WERI-Rb-1 (cell line): ENCODE measurements at regions not wholly inside any gene's neighbourhood (a gene's known extent, or its start where the extent isn't known, plus 50 kb on each side); places are given as distances from the start of the nearest gene placed in this dataset.

Experiments used
- DNase-seq: peaks from one replicate; pipeline ENCODE4 v3.0.0-alpha.2; 2020
- H3K27ac ChIP-seq: fragments of 250-450 bp; sonication (Bioruptor Pico); 2 replicates; pipeline ENCODE4 v1.5.1; 2020; ENCODE audit warnings: mild to moderate bottlenecking, moderate library complexity
- H3K27me3 ChIP-seq: fragments of 250-450 bp; sonication (Bioruptor Pico); 2 replicates; pipeline ENCODE4 v1.5.1; 2021; ENCODE audit warnings: mild to moderate bottlenecking, low read depth, moderate library complexity; ENCODE audit not compliant: insufficient read depth, severe bottlenecking
- H3K36me3 ChIP-seq: fragments of 250-450 bp; sonication (Bioruptor Pico); 2 replicates; pipeline ENCODE4 v1.5.1; 2020; ENCODE audit warnings: mild to moderate bottlenecking, moderate library complexity
- H3K4me3 ChIP-seq: 2 replicates; pipeline ENCODE4 v1.5.1; 2011; ENCODE audit warnings: low read depth, mild to moderate bottlenecking, control low read depth, low read length
- H3K9me3 ChIP-seq: fragments of 250-450 bp; sonication (Bioruptor Pico); 2 replicates; pipeline ENCODE4 v1.5.1; 2021; ENCODE audit warnings: mild to moderate bottlenecking, moderate library complexity; ENCODE audit not compliant: severe bottlenecking
- CTCF ChIP-seq: IDR thresholded peaks from 2 replicates; pipeline ENCODE4 v1.5.1; 2011; ENCODE audit warnings: low read depth, mild to moderate bottlenecking, control low read depth, inconsistent platforms, low read length

- no peaks in the 10 kb centered on the region for H3K9me3 ChIP-seq
- no peak for TF ChIP-seq CTCF
- no peaks in the 10 kb centered on the region for H3K36me3 ChIP-seq
- H3K4me3 ChIP-seq = no peak overlapping the region
- no peak for DNase-seq
- no peaks in the 10 kb centered on the region for H3K27me3 ChIP-seq
- no peak overlapping the region for H3K27ac ChIP-seq
These were observed 299.1 kb upstream of the ID4 start for GRCh38 chr6:19538096-19538495.

- no peak for DNase-seq
- H3K27me3 ChIP-seq = no peaks in the 10 kb centered on the region
- TF ChIP-seq CTCF = no peak
- H3K27ac ChIP-seq = no peak overlapping the region
- H3K4me3 ChIP-seq = no peak overlapping the region
- H3K36me3 ChIP-seq = no peaks in the 10 kb centered on the region
- no peaks in the 10 kb centered on the region for H3K9me3 ChIP-seq
These were observed 289.7 kb upstream of the ID4 start for GRCh38 chr6:19547507-19547906.

GRCh38 chr6:19549109-19549508, 288.1 kb upstream of the ID4 start:
- DNase-seq = no peak
- Histone ChIP-seq H3K4me3 (no peak overlapping the region), H3K27ac (no peak overlapping the region), H3K36me3 (no peaks in the 10 kb centered on the region), H3K9me3 (no peaks in the 10 kb centered on the region), H3K27me3 (no peaks in the 10 kb centered on the region)
- no peak for TF ChIP-seq CTCF

- Histone ChIP-seq H3K36me3 (no peaks in the 10 kb centered on the region), H3K9me3 (no peaks in the 10 kb centered on the region), H3K27ac (no peak overlapping the region), H3K27me3 (no peaks in the 10 kb centered on the region), H3K4me3 (no peak overlapping the region)
- DNase-seq = no peak
- no peak for TF ChIP-seq CTCF
These were observed 286.8 kb upstream of the ID4 start for GRCh38 chr6:19550380-19550779.

- TF ChIP-seq CTCF = no peak
- Histone ChIP-seq H3K27ac (no peak overlapping the region), H3K9me3 (no peaks in the 10 kb centered on the region), H3K27me3 (no peaks in the 10 kb centered on the region), H3K4me3 (no peak overlapping the region), H3K36me3 (no peaks in the 10 kb centered on the region)
- DNase-seq = no peak
These were observed 285.6 kb upstream of the ID4 start for GRCh38 chr6:19551611-19552010.

- H3K27ac ChIP-seq = no peak overlapping the region
- no peak for TF ChIP-seq CTCF
- no peaks in the 10 kb centered on the region for H3K9me3 ChIP-seq
- no peak overlapping the region for H3K4me3 ChIP-seq
- no peak for DNase-seq
- H3K27me3 ChIP-seq = no peaks in the 10 kb centered on the region
- no peaks in the 10 kb centered on the region for H3K36me3 ChIP-seq
These were observed 285.1 kb upstream of the ID4 start for GRCh38 chr6:19552076-19552475.
